ENCODE measurements at regions not wholly inside any gene's neighbourhood (a gene's known extent, or its start where the extent isn't known, plus 50 kb on each side); places are given as distances from the start of the nearest gene placed in this dataset.

GRCh38 chr13:30017880-30018279 is 167.5 kb upstream of the UBL3 start (continued):
- TF ChIP-seq CHD7 (IDR thresholded peaks at IDR 0.05; ENCODE audit: insufficient replicate concordance, low read length) (no peak), CTCF (IDR thresholded peaks at IDR 0.05; ENCODE audit: control extremely low read depth in 1 of 3, insufficient read depth in 1 of 3, low read depth in 1 of 3, low read length in 3 of 3) (peak; percentile 31 to 40 (median 32); a peak in 3 of 4 replicates), KDM4A (IDR thresholded peaks at IDR 0.05; ENCODE audit: low read depth, low read length, severe bottlenecking) (no peak), POLR2AphosphoS5 (IDR thresholded peaks at IDR 0.05; ENCODE audit: low read depth, low read length) (no peak), CTBP2 (IDR thresholded peaks at IDR 0.05; ENCODE audit: borderline replicate concordance, insufficient read depth, insufficient read length, low read length) (peak; percentile 40), SP2 (IDR thresholded peaks at IDR 0.05; ENCODE audit: low read length) (no peak), TEAD4 (IDR thresholded peaks at IDR 0.05; ENCODE audit: low read depth, low read length) (peak; percentile 64), CBX5 (IDR thresholded peaks at IDR 0.05; ENCODE audit: low read depth, low read length) (no peak), EZH2 (IDR thresholded peaks at IDR 0.05; ENCODE audit: low read depth, low read length, severe bottlenecking) (no peak)
